IMR-90 (cell line): ENCODE measurements at regions not wholly inside any gene's neighbourhood (a gene's known extent, or its start where the extent isn't known, plus 50 kb on each side); places are given as distances from the start of the nearest gene placed in this dataset.

Experiments used
- ATAC-seq: fragments of 200-7000 bp; cut with Tn5 transposase; 2 replicates; pipeline ENCODE4 v1.9.1; 2020; ENCODE audit warnings: low read depth, mild to moderate bottlenecking, moderate library complexity
- BruUV-seq: library from RNA; stranded (reverse); fragments of 400-500 nt; replicated peaks from 2 replicates; lab custom pipeline; 2021; lab: Mats Ljungman, UMichigan
- CTCF ChIA-PET: fragments of 300-600 bp; formaldehyde crosslinking; extraction: SDS; loops from one replicate; lab custom pipeline; 2021; ENCODE audit warnings: antibody characterized with exemption; lab: Yijun Ruan, JAX
- POLR2A ChIA-PET: fragments of 300-600 bp; sonication (Branson Sonifier 250); formaldehyde crosslinking; loops from one replicate; lab custom pipeline; 2022; ENCODE audit warnings: antibody characterized with exemption; ENCODE audit not compliant: unreplicated experiment; lab: Charles Lee
- DNase-seq: peaks from one replicate; pipeline ENCODE4 v3.0.0; 2013
- H2AFZ ChIP-seq: replicated peaks from 2 replicates; pipeline ENCODE3; 2013; ENCODE audit warnings: low read length, mild to moderate bottlenecking; ENCODE audit not compliant: poor library complexity
- H2AK5ac ChIP-seq: 2 replicates; pipeline ENCODE4 v1.6.1; 2013; ENCODE audit warnings: low read depth, low read length, inconsistent platforms
- H2AK9ac ChIP-seq: replicated peaks from 2 replicates; pipeline ENCODE3; 2013; ENCODE audit warnings: mild to moderate bottlenecking, low read depth, low read length, moderate library complexity; ENCODE audit not compliant: poor library complexity
- H2BK120ac ChIP-seq: 2 replicates; pipeline ENCODE4 v1.6.1; 2013; ENCODE audit warnings: low read depth, low read length, inconsistent platforms
- H2BK15ac ChIP-seq: 3 replicates; pipeline ENCODE4 v1.6.1; 2013; ENCODE audit warnings: low read depth, low read length, inconsistent platforms
- H2BK20ac ChIP-seq: 2 replicates; pipeline ENCODE4 v1.6.1; 2013; ENCODE audit warnings: low read depth, mild to moderate bottlenecking, inconsistent platforms, low read length, moderate library complexity
- H2BK5ac ChIP-seq: 2 replicates; pipeline ENCODE4 v1.6.1; 2013; ENCODE audit warnings: mild to moderate bottlenecking, low read depth, low read length, inconsistent platforms; ENCODE audit not compliant: poor library complexity, severe bottlenecking
- H3K14ac ChIP-seq: replicated peaks from 2 replicates; pipeline ENCODE4 v1.6.1; 2013; ENCODE audit warnings: low read depth, low read length, inconsistent platforms
- H3K18ac ChIP-seq: 2 replicates; pipeline ENCODE4 v1.6.1; 2013; ENCODE audit warnings: low read depth, low read length, control low read depth
- H3K23ac ChIP-seq: 2 replicates; pipeline ENCODE4 v1.6.1; 2013; ENCODE audit warnings: low read depth, low read length, inconsistent platforms
- H3K27ac ChIP-seq: 2 replicates; pipeline ENCODE4 v1.5.1; 2013; ENCODE audit warnings: mild to moderate bottlenecking, control low read depth, low read length; ENCODE audit not compliant: insufficient read depth
- H3K27me3 ChIP-seq: 2 replicates; pipeline ENCODE4 v1.6.1; 2013; ENCODE audit warnings: low read length; ENCODE audit not compliant: control insufficient read depth, insufficient read depth
- H3K36me3 ChIP-seq: 2 replicates; pipeline ENCODE4 v1.6.1; 2013; ENCODE audit warnings: low read length, mixed read lengths; ENCODE audit not compliant: control insufficient read depth, insufficient read depth
- H3K4ac ChIP-seq: 2 replicates; pipeline ENCODE4 v1.6.1; 2013; ENCODE audit warnings: low read depth, low read length, inconsistent platforms
- H3K4me1 ChIP-seq: 2 replicates; pipeline ENCODE4 v1.6.1; 2013; ENCODE audit warnings: low read length, mixed read lengths; ENCODE audit not compliant: control insufficient read depth, insufficient read depth
- H3K4me2 ChIP-seq: 2 replicates; pipeline ENCODE4 v1.6.1; 2013; ENCODE audit warnings: low read depth, mild to moderate bottlenecking, control low read depth, low read length, moderate library complexity
- H3K4me3 ChIP-seq: 2 replicates; pipeline ENCODE4 v1.5.1; 2013; ENCODE audit warnings: low read depth, mild to moderate bottlenecking, control low read depth, low read length, moderate library complexity; ENCODE audit not compliant: insufficient read depth
- H3K56ac ChIP-seq: 2 replicates; pipeline ENCODE4 v1.6.1; 2013; ENCODE audit warnings: low read length, inconsistent platforms; ENCODE audit not compliant: insufficient read depth; ENCODE audit errors: extremely low read depth
- H3K79me1 ChIP-seq, 2 experiments: 2 replicates each; pipeline ENCODE4 v1.6.1; 2013; ENCODE audit warnings: low read length in 2 of 2, inconsistent platforms in 1 of 2, low read depth in 1 of 2
- H3K9ac ChIP-seq: 2 replicates; pipeline ENCODE4 v1.6.1; 2013; ENCODE audit warnings: low read depth, low read length, control low read depth
- H3K9me1 ChIP-seq: 2 replicates; pipeline ENCODE4 v1.6.1; 2013; ENCODE audit warnings: low read length, inconsistent platforms; ENCODE audit not compliant: insufficient read depth
- H3K9me3 ChIP-seq: 2 replicates; pipeline ENCODE4 v1.6.1; 2013; ENCODE audit warnings: low read length; ENCODE audit not compliant: control insufficient read depth, insufficient read depth
- H4K20me1 ChIP-seq: 2 replicates; pipeline ENCODE4 v1.6.1; 2013; ENCODE audit warnings: low read length, inconsistent platforms; ENCODE audit not compliant: insufficient read depth
- H4K5ac ChIP-seq: 2 replicates; pipeline ENCODE4 v1.6.1; 2013; ENCODE audit warnings: mild to moderate bottlenecking, low read depth, low read length, control low read depth
- H4K8ac ChIP-seq, 2 experiments: 2 replicates each; pipeline ENCODE4 v1.6.1; 2013; ENCODE audit warnings: low read depth in 2 of 2, low read length in 2 of 2, control low read depth in 1 of 2, inconsistent platforms in 1 of 2
- H4K91ac ChIP-seq: 2 replicates; pipeline ENCODE4 v1.6.1; 2013; ENCODE audit warnings: low read depth, low read length, inconsistent platforms; ENCODE audit not compliant: insufficient read depth
- CEBPB ChIP-seq: IDR thresholded peaks from 2 replicates; pipeline ENCODE4 v1.6.1; 2012; ENCODE audit warnings: low read depth, low read length, improper control_type of control experiment
- CHD1 ChIP-seq: IDR thresholded peaks from 2 replicates; pipeline ENCODE4 v1.6.1; 2012; ENCODE audit warnings: low read depth, low read length, improper control_type of control experiment
- FOS ChIP-seq: fragments of 150-350 bp; IDR thresholded peaks from 2 replicates; pipeline ENCODE4 v1.6.1; 2016; ENCODE audit warnings: low read depth, low read length
- MAFK ChIP-seq: IDR thresholded peaks from 2 replicates; pipeline ENCODE4 v1.6.1; 2012; ENCODE audit warnings: low read depth, low read length, improper control_type of control experiment
- MAZ ChIP-seq: IDR thresholded peaks from 2 replicates; pipeline ENCODE4 v1.6.1; 2012; ENCODE audit warnings: low read depth, mild to moderate bottlenecking, low read length, improper control_type of control experiment, moderate library complexity, borderline replicate concordance
- MXI1 ChIP-seq: IDR thresholded peaks from 2 replicates; pipeline ENCODE4 v1.6.1; 2012; ENCODE audit warnings: low read depth, mild to moderate bottlenecking, low read length, moderate library complexity, borderline replicate concordance
- NFE2L2 ChIP-seq: fragments of 150-350 bp; IDR thresholded peaks from 2 replicates; pipeline ENCODE4 v1.6.1; 2016; ENCODE audit warnings: low read depth, mild to moderate bottlenecking, low read length
- POLR2A ChIP-seq: IDR thresholded peaks from 2 replicates; pipeline ENCODE4 v1.6.1; 2012; ENCODE audit warnings: mild to moderate bottlenecking, low read depth, low read length
- RAD21 ChIP-seq: IDR thresholded peaks from 2 replicates; pipeline ENCODE4 v1.6.1; 2012; ENCODE audit warnings: low read length, improper control_type of control experiment
- RCOR1 ChIP-seq: IDR thresholded peaks from 2 replicates; pipeline ENCODE4 v1.6.1; 2012; ENCODE audit warnings: mild to moderate bottlenecking, low read length, improper control_type of control experiment; ENCODE audit not compliant: insufficient replicate concordance
- RFX5 ChIP-seq: IDR thresholded peaks from 2 replicates; pipeline ENCODE4 v1.8.0; 2012; ENCODE audit warnings: low read depth, mild to moderate bottlenecking, low read length, moderate library complexity
- SMC3 ChIP-seq: fragments of 150-350 bp; IDR thresholded peaks from 2 replicates; pipeline ENCODE4 v1.6.1; 2016; ENCODE audit warnings: low read depth, mild to moderate bottlenecking, antibody characterized with exemption, low read length, moderate library complexity
- WGBS, 2 experiments: methylation state at CpG; one replicate each; pipeline versions ENCODE4 v1.1.5 to v1.1.7; 2013; ENCODE audit warnings: missing lambda C conversion rate in 2 of 2; ENCODE audit not compliant: insufficient read length in 1 of 2; ENCODE audit errors: extremely low coverage in 2 of 2; 5-methylcytosine and 5-hydroxymethylcytosine counted together
- dilution Hi-C: fragments of 300-500 bp; cut with HindIII; formaldehyde crosslinking; loops from one replicate; pipeline ENCODE4 v1.14.3; 2018; ENCODE audit warnings: low sequenced_read_pairs; ENCODE audit not compliant: unreplicated experiment
- in situ Hi-C: fragments of 300-500 bp; cut with MboI; formaldehyde crosslinking; loops from 3 replicates; pipeline ENCODE4 v1.14.3; 2019; ENCODE audit warnings: low sequenced_read_pairs, inconsistent platforms, mixed read lengths
- intact Hi-C: fragments of 100-400 bp; cut with micrococcal nuclease; formaldehyde crosslinking; loops from 2 replicates; pipeline ENCODE4 v1.10.0; 2022
- TF ChIP-seq, protein P1 (sequence below): fragments of 150-350 bp; IDR thresholded peaks from 2 replicates; pipeline ENCODE4 v1.6.1; 2017; ENCODE audit warnings: mild to moderate bottlenecking, antibody characterized with exemption, low read length, low read depth
- TF ChIP-seq, protein P2 (sequence below): conservative IDR thresholded peaks from 2 replicates; pipeline ENCODE4 v1.5.1; 2012; ENCODE audit warnings: mild to moderate bottlenecking, low read depth, low read length, improper control_type of control experiment

DNA sequence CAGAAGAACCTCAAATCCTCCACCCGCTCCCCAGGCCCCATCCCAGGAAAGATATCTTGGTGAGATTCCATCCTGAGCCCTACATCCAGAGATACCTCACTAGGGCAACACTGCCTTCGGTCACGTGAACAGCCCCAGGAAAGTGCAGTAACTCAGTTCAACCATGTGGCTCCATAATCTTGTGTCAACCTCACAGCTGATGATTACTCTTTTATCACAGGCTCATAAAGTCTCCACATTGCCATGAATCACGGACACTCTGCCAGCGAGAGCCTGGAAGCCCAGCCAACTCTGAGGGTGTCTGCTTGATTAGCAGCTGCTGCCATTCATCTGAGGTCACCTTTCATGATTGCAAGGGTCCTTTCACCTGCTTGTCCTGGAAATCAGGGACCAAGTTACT is 175.8 kb upstream of the LRFN2 start:
- in situ Hi-C loops: no loop called here
- no peaks in the 10 kb centered on the region for H3K36me3 ChIP-seq

More for the DNA sequence above, 175.8 kb upstream of the LRFN2 start:
- intact Hi-C loops (no loop called here), dilution Hi-C loops (no loop called here)
- 90% methylated on average over 2 of the region's 5 CpGs; no CpG with 5 or more reads in 1 of the 2 experiments for WGBS, 2 experiments
- no peak overlapping the region for H3K23ac ChIP-seq
- H4K8ac ChIP-seq: no peak overlapping the region
- ChIA-PET CTCF (no interaction called here), POLR2A (no interaction called here)
- no peak overlapping the region for H2BK20ac ChIP-seq
- no peak overlapping the region for H4K91ac ChIP-seq
- no peak overlapping the region for H4K5ac ChIP-seq
- no peaks in the 10 kb centered on the region for H3K79me1 ChIP-seq
- H3K4me1 ChIP-seq: no peaks in the 10 kb centered on the region
- H2AK9ac ChIP-seq: no peak overlapping the region
- no peaks in the 10 kb centered on the region for H3K9me1 ChIP-seq
- H3K14ac ChIP-seq: no peak overlapping the region
- no peak overlapping the region for H2BK15ac ChIP-seq
- no peaks in the 10 kb centered on the region for H4K20me1 ChIP-seq
- no peak overlapping the region for H3K9ac ChIP-seq
- no peak overlapping the region for H2AK5ac ChIP-seq
- BruUV-seq: no TSS peak
- DNase-seq: no peak
- no peak for ATAC-seq
- no peak overlapping the region for H2AFZ ChIP-seq
- H3K4me3 ChIP-seq: no peak overlapping the region
- no peak overlapping the region for H3K4ac ChIP-seq
- H3K27ac ChIP-seq: no peak overlapping the region
- H3K27me3 ChIP-seq: no peaks in the 10 kb centered on the region; the same call in 1 of the 2 replicates
- no peak overlapping the region for H2BK5ac ChIP-seq
- no peak overlapping the region for H3K56ac ChIP-seq
- TF ChIP-seq RAD21 (no peak), FOS (no peak), NFE2L2 (no peak), CEBPB (no peak), CHD1 (no peak), SMC3 (no peak), MAFK (no peak), RFX5 (no peak), MAZ (no peak), MXI1 (no peak), RCOR1 (no peak), POLR2A (no peak)
- TF ChIP-seq, protein P1, sequence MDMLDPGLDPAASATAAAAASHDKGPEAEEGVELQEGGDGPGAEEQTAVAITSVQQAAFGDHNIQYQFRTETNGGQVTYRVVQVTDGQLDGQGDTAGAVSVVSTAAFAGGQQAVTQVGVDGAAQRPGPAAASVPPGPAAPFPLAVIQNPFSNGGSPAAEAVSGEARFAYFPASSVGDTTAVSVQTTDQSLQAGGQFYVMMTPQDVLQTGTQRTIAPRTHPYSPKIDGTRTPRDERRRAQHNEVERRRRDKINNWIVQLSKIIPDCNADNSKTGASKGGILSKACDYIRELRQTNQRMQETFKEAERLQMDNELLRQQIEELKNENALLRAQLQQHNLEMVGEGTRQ: no peak
- TF ChIP-seq, protein P2, sequence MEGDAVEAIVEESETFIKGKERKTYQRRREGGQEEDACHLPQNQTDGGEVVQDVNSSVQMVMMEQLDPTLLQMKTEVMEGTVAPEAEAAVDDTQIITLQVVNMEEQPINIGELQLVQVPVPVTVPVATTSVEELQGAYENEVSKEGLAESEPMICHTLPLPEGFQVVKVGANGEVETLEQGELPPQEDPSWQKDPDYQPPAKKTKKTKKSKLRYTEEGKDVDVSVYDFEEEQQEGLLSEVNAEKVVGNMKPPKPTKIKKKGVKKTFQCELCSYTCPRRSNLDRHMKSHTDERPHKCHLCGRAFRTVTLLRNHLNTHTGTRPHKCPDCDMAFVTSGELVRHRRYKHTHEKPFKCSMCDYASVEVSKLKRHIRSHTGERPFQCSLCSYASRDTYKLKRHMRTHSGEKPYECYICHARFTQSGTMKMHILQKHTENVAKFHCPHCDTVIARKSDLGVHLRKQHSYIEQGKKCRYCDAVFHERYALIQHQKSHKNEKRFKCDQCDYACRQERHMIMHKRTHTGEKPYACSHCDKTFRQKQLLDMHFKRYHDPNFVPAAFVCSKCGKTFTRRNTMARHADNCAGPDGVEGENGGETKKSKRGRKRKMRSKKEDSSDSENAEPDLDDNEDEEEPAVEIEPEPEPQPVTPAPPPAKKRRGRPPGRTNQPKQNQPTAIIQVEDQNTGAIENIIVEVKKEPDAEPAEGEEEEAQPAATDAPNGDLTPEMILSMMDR: no peak
- H2BK120ac ChIP-seq: no peak overlapping the region
- no peaks in the 10 kb centered on the region for H3K9me3 ChIP-seq
- no peak overlapping the region for H3K4me2 ChIP-seq
- H3K18ac ChIP-seq: no peak overlapping the region
